Upper lobe of left lung (tissue), 6 donors: ENCODE measurements at regions not wholly inside any gene's neighbourhood (a gene's known extent, or its start where the extent isn't known, plus 50 kb on each side); places are given as distances from the start of the nearest gene placed in this dataset.

Experiments used
- ATAC-seq, 2 donors: fragments of 200-7000 bp; cut with Tn5 transposase; one replicate each; pipeline ENCODE4 v1.9.1; 2022; ENCODE audit warnings: mild to moderate bottlenecking in 2 of 2, moderate library complexity in 2 of 2; ENCODE audit not compliant: low FRiP score in 2 of 2
- DNase-seq, 2 donors: peaks; one replicate each; pipeline ENCODE4 v3.0.0-alpha.2; 2019 to 2020
- H3K27ac ChIP-seq, 4 donors: fragments of 200-600 bp; sonication (generic); one replicate each; pipeline ENCODE4 v1.5.1; 2016 to 2019
- H3K27me3 ChIP-seq, 4 donors: fragments of 200-600 bp; sonication (generic); one replicate each; pipeline ENCODE4 v1.5.1; 2017 to 2019
- H3K36me3 ChIP-seq, 4 donors: fragments of 200-600 bp; sonication (generic); one replicate each; pipeline ENCODE4 v1.5.1; 2016 to 2019
- H3K4me1 ChIP-seq, 4 donors: fragments of 200-600 bp; sonication (generic); one replicate each; pipeline ENCODE4 v1.5.1; 2018 to 2019
- H3K4me3 ChIP-seq, 4 donors: fragments of 200-600 bp; sonication (generic); one replicate each; pipeline ENCODE4 v1.5.1; 2017 to 2019; ENCODE audit warnings: mild to moderate bottlenecking in 2 of 4, moderate library complexity in 1 of 4
- H3K9me3 ChIP-seq, 4 donors: fragments of 200-600 bp; sonication (generic); one replicate each; pipeline ENCODE4 v1.5.1; 2018 to 2019
- CTCF ChIP-seq, 6 experiments: fragments of 450-650 bp in 4 of 6; fragments of 200-600 bp in 2 of 6; sonication (generic) in 2 of 6; IDR thresholded peaks; one replicate each; pipeline ENCODE4 v1.5.1; 2016 to 2019; ENCODE audit warnings: antibody characterized with exemption in 6 of 6
- EP300 ChIP-seq, 4 donors: sonication (generic); formaldehyde crosslinking; IDR thresholded peaks; one replicate each; pipeline ENCODE4 v1.5.1; 2017; ENCODE audit warnings: antibody characterized with exemption in 4 of 4, control low read depth in 2 of 4
- POLR2A ChIP-seq, 4 donors: fragments of 450-650 bp; IDR thresholded peaks; one replicate each; pipeline ENCODE4 v1.5.1; 2016 to 2017; ENCODE audit warnings: antibody characterized with exemption in 4 of 4, mild to moderate bottlenecking in 2 of 4
- POLR2AphosphoS5 ChIP-seq, 2 donors: sonication (generic); formaldehyde crosslinking; IDR thresholded peaks; one replicate each; pipeline ENCODE4 v1.5.1; 2017; ENCODE audit warnings: antibody characterized with exemption in 2 of 2
- WGBS, 2 donors: methylation state at CpG; one replicate each; pipeline ENCODE4 v1.1.5; 2017 to 2018; 5-methylcytosine and 5-hydroxymethylcytosine counted together
- donor health status: DM: no; HTN: no; CAD: no; lungs with moderate emphysema.
- donor health status: DM: no; HTN: yes; CAD: no; lungs with severe emphysema.

GRCh38 chr16:64236316-64236715, 885.5 kb downstream of the CDH11 start:
- WGBS, 2 donors, result 45 to 57% methylated on average over 3 of the region's 3 CpGs
- no peak overlapping the region for H3K27ac ChIP-seq
- no peak for ATAC-seq
- H3K9me3 ChIP-seq, result no peaks in the 10 kb centered on the region
- TF ChIP-seq EP300 (IDR thresholded peaks at IDR 0.05) (no peak), POLR2AphosphoS5 (IDR thresholded peaks at IDR 0.05) (no peak)
- H3K4me3 ChIP-seq, result no peak overlapping the region
- H3K27me3 ChIP-seq, result no peaks in the 10 kb centered on the region
- no peaks in the 10 kb centered on the region for H3K36me3 ChIP-seq
- H3K4me1 ChIP-seq, result no peaks in the 10 kb centered on the region
- no peak for DNase-seq

GRCh38 chr16:64234200-64234599, 887.7 kb downstream of the CDH11 start:
- no peak for ATAC-seq
- no peaks in the 10 kb centered on the region for H3K4me1 ChIP-seq
- no peaks in the 10 kb centered on the region for H3K27me3 ChIP-seq
- no peaks in the 10 kb centered on the region for H3K36me3 ChIP-seq
- no peak overlapping the region for H3K4me3 ChIP-seq
- WGBS, 2 donors, result 67 to 93% methylated on average over 1 to 3 of the region's 3 CpGs
- H3K27ac ChIP-seq, result no peak overlapping the region
- TF ChIP-seq POLR2AphosphoS5 (IDR thresholded peaks at IDR 0.05) (no peak), EP300 (IDR thresholded peaks at IDR 0.05) (no peak), CTCF (IDR thresholded peaks at IDR 0.05) (no peak), POLR2A (IDR thresholded peaks at IDR 0.05) (no peak)
- peak in 1 of 2 donors; percentile 17 for DNase-seq
- peaks cover 0 to 4% (median 0%) of the 10 kb centered on the region in 4 donors for H3K9me3 ChIP-seq

- Histone ChIP-seq H3K27me3 (no peaks in the 10 kb centered on the region), H3K36me3 (no peaks in the 10 kb centered on the region), H3K4me1 (no peaks in the 10 kb centered on the region), H3K9me3 (peaks cover 0 to 2% (median 0%) of the 10 kb centered on the region in 4 donors), H3K27ac (no peak overlapping the region), H3K4me3 (no peak overlapping the region)
- 48 to 57% methylated on average over 2 of the region's 2 CpGs for whole genome bisulfite sequencing, 2 donors
- TF ChIP-seq POLR2A (IDR thresholded peaks at IDR 0.05) (no peak), CTCF (IDR thresholded peaks at IDR 0.05) (no peak), POLR2AphosphoS5 (IDR thresholded peaks at IDR 0.05) (no peak), EP300 (IDR thresholded peaks at IDR 0.05) (no peak)
- ATAC-seq (no peak), DNase-seq (no peak)
These were observed 896.2 kb downstream of the CDH11 start for GRCh38 chr16:64225696-64226095.

GRCh38 chr16:64225036-64225435, 896.8 kb downstream of the CDH11 start:
- H3K4me3 ChIP-seq, result no peak overlapping the region
- no peak for DNase-seq
- 68 to 83% methylated on average over 10 of the region's 10 CpGs for WGBS, 2 donors

GRCh38 chr16:64217789-64218535, 903.9 kb downstream of the CDH11 start:
- 40 to 58% methylated on average over 4 of the region's 4 CpGs for WGBS, 2 donors
- TF ChIP-seq CTCF (IDR thresholded peaks at IDR 0.05), result no peak
- no peak for TF ChIP-seq EP300 (IDR thresholded peaks at IDR 0.05)
- no peak for TF ChIP-seq POLR2A (IDR thresholded peaks at IDR 0.05)
- TF ChIP-seq POLR2AphosphoS5 (IDR thresholded peaks at IDR 0.05), result no peak
- DNase-seq (no peak), ATAC-seq (no peak)
- no peaks in the 10 kb centered on the region for H3K27me3 ChIP-seq
- H3K4me3 ChIP-seq, result no peak overlapping the region
- no peaks in the 10 kb centered on the region for H3K9me3 ChIP-seq
- no peaks in the 10 kb centered on the region for H3K4me1 ChIP-seq
- no peak overlapping the region for H3K27ac ChIP-seq
- no peaks in the 10 kb centered on the region for H3K36me3 ChIP-seq

More at GRCh38 chr16:64225036-64225435, 896.8 kb downstream of the CDH11 start:
- Histone ChIP-seq H3K36me3 (no peaks in the 10 kb centered on the region), H3K4me1 (no peaks in the 10 kb centered on the region), H3K9me3 (no peaks in the 10 kb centered on the region), H3K27ac (no peak overlapping the region), H3K27me3 (no peaks in the 10 kb centered on the region)
- ATAC-seq, result no peak
- TF ChIP-seq CTCF (IDR thresholded peaks at IDR 0.05) (no peak), POLR2AphosphoS5 (IDR thresholded peaks at IDR 0.05) (no peak), EP300 (IDR thresholded peaks at IDR 0.05) (no peak), POLR2A (IDR thresholded peaks at IDR 0.05) (no peak)
